ENCODE measurements at regions not wholly inside any gene's neighbourhood (a gene's known extent, or its start where the extent isn't known, plus 50 kb on each side); places are given as distances from the start of the nearest gene placed in this dataset.

DNA sequence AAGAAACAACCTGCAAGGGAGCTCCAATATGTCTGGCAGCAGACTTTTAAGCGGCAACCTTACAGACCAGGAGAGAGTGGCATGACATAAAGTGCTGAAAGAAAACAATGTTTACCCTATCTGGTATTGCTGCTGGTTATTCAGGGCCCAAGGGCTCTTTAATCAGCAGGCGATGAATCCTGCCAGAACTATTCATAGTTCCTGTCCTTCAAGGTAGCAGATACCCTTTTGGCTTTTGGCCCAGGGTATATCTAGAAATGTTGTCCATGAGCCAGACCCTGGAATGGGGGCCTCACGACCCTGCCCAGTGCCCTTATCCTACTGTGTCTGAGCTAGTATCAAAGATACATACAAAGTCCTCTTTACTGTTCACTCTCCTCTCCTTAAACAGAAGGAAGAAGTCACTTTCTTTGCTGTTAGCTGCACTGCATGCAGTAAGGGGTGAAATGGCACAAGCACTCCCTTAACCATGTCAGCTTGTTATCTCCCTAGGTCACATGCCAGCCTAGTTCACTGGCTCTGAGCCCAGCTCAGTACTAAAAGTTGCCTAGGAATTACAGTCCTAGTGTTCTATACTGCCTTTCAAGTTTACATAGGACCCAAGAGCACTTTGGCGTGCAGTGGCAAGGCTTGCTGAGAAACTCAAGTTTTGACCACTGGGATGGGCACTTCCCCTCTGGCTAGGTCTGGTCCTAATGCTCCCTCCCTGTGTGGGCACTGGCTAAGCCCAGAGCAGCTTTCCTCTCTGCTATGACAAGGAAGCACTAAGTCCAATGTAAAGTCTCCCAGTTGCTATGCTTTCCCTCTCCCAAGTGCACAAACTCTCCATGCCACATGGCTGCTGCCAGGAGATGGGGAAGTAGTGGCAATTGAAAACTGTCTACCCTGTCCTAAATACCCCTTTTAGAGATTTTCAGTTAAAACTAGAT lies 122.0 kb downstream of the HTR1B start:
- Mint-ChIP-seq H3K4me3 (no peak overlapping the region), H3K36me3 (ENCODE audit: insufficient read depth) (no peaks in the 10 kb centered on the region), H3K9me3 (peaks cover 9% of the 10 kb centered on the region), H3K4me1 (ENCODE audit: low read depth) (no peaks in the 10 kb centered on the region), H3K27me3 (ENCODE audit: low read depth) (no peaks in the 10 kb centered on the region)
- ATAC-seq, result no peak
- no peak for DNase-seq

DNA sequence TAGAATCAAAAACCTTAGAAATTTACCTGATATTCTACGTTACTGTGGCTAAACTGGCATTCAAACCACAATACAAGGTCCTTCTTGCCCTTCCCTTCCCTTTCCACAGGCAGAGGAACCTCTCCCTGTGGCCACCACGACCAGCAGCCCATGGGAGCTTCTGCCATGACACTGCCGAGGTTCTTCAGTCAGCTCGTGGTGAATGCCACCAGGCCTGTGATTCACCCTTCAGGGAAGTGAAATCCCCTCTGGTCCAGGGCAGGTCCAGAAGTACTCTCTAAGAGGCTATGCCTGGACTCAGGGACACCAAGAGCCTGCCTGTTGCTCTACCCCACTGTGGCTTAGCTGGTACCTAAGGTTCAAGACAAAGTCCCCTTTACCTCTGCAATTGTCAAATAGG lies 123.0 kb downstream of the HTR1B start:
- no peak overlapping the region for H3K4me3 Mint-ChIP-seq
- H3K4me1 Mint-ChIP-seq (ENCODE audit: low read depth), result no peaks in the 10 kb centered on the region
- DNase-seq (no peak), ATAC-seq (no peak)
- no peaks in the 10 kb centered on the region for H3K27me3 Mint-ChIP-seq (ENCODE audit: low read depth)
- peaks cover 13% of the 10 kb centered on the region for H3K9me3 Mint-ChIP-seq
- H3K36me3 Mint-ChIP-seq (ENCODE audit: insufficient read depth), result no peaks in the 10 kb centered on the region

DNA sequence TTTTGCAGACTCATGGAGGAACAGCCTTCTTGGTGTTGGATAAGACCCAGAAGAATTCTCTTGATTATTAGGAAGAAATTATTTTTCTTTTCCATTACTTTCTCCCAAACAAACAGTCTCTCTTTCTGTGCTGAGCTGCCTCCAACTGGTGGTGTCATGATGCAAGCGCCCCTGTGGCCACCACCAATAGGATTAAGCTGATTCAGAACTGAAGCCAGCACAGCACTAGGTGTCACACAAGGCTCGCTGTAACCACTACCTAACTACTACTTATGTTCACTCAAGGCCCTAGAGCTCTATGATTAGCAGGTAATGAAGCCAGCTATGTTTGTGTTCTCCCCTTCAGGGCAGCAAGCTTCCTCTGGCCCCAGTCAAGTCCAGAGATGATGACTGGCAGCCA lies 123.4 kb downstream of the HTR1B start:
- Mint-ChIP-seq H3K4me1 (ENCODE audit: low read depth) (no peaks in the 10 kb centered on the region), H3K9me3 (peaks cover 13% of the 10 kb centered on the region), H3K36me3 (ENCODE audit: insufficient read depth) (no peaks in the 10 kb centered on the region), H3K27me3 (ENCODE audit: low read depth) (no peaks in the 10 kb centered on the region), H3K4me3 (no peak overlapping the region)
- ATAC-seq (no peak), DNase-seq (no peak)

DNA sequence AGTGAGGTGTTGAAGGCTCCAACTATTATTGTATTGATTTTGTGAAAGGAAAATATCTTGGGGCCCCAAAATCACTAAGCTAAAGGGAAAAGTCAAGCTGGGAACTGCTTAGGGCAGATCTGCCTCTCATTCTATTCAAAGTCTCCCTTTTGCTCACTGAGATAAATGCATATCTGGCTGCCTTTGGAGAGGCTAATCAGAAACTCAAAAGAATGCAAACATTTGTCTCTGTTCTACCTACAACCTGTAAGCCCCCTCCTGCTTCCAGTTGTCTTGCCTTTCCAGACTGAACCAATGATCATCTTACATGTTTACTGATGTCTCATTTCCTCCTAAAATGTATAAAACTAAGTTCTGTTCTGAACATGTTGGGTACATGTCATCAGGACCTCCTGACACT lies 125.9 kb downstream of the HTR1B start:
- Mint-ChIP-seq H3K36me3 (ENCODE audit: insufficient read depth) (no peaks in the 10 kb centered on the region), H3K4me1 (ENCODE audit: low read depth) (no peaks in the 10 kb centered on the region), H3K27me3 (ENCODE audit: low read depth) (no peaks in the 10 kb centered on the region), H3K9me3 (peaks cover 17% of the 10 kb centered on the region), H3K4me3 (no peak overlapping the region)
- no peak for DNase-seq
- ATAC-seq, result no peak

DNA sequence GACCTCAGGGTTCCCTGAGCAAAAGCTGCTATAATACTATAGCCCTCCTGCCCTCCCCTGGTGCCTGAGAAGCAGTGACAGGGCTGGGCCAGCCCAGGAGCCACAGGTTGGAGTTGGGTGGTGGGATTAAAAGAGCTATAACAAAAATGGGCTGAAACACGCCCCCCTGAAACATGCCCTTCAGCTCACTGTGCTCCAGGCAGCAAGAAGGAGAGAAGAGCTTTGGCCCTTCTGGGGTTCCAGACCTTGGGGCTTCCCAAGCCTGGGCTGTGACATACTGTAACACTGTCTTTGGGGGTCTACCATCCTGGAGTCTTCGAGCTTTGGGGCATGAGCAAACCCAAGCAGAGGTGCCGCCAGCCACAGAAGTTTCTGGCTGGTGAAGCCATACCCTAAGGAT lies 129.2 kb downstream of the HTR1B start:
- Mint-ChIP-seq H3K4me3 (no peak overlapping the region), H3K9me3 (peaks cover 14% of the 10 kb centered on the region), H3K27me3 (ENCODE audit: low read depth) (no peaks in the 10 kb centered on the region), H3K4me1 (ENCODE audit: low read depth) (no peaks in the 10 kb centered on the region), H3K36me3 (ENCODE audit: insufficient read depth) (no peaks in the 10 kb centered on the region)
- DNase-seq (no peak), ATAC-seq (no peak)

GRCh38 chr6:77332915-77333623 lies 130.2 kb downstream of the HTR1B start:
- DNase-seq (no peak), ATAC-seq (no peak)
- no peak overlapping the region for H3K4me3 Mint-ChIP-seq
- no peaks in the 10 kb centered on the region for H3K4me1 Mint-ChIP-seq (ENCODE audit: low read depth)
- H3K36me3 Mint-ChIP-seq (ENCODE audit: insufficient read depth), result no peaks in the 10 kb centered on the region
- no peaks in the 10 kb centered on the region for H3K27me3 Mint-ChIP-seq (ENCODE audit: low read depth)
- peaks cover 14% of the 10 kb centered on the region for H3K9me3 Mint-ChIP-seq

DNA sequence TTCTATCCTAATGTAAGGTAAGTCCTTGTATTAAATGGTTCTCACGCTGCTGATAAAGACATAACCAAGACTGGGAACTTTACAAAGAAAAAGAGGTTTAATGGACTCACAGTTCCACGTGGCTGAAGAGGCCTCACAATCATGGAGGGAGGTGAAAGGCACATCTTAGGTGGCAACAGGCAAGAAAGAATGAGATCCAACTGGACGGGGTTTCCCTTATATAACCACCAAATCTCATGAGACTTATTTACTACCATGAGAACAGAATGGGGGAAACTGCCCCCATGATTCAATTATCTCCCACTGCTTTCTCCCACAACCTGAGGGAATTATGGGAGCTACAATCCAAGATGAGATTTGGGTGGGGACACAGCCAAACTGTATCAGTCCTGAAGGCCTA lies 136.6 kb downstream of the HTR1B start:
- ATAC-seq (no peak), DNase-seq (no peak)
- Mint-ChIP-seq H3K36me3 (ENCODE audit: insufficient read depth) (no peaks in the 10 kb centered on the region), H3K4me3 (no peak overlapping the region), H3K4me1 (ENCODE audit: low read depth) (no peaks in the 10 kb centered on the region), H3K9me3 (peaks cover 10% of the 10 kb centered on the region), H3K27me3 (ENCODE audit: low read depth) (no peaks in the 10 kb centered on the region)

DNA sequence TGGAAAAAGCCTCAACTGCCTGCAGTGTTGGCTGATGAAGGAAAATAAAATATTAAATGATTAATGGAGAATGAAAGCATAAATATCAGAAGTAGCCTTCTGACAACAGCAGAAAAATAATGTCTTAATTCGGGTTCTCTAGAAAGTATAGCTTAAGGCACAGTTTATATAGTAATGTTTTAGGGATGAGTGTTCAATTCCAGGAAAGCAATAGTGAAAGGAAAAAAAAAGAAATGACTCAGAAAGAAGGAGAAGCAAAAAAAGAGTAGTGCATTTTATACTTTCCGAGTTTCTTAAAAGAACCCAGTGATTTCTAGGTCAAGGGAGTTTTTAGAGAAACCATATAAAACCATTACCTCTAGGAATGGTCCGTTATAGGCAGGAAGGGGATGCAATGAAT lies 137.3 kb downstream of the HTR1B start:
- no peak for ATAC-seq
- H3K27me3 Mint-ChIP-seq (ENCODE audit: low read depth), result no peaks in the 10 kb centered on the region
- no peak for DNase-seq
- H3K9me3 Mint-ChIP-seq, result peaks cover 14% of the 10 kb centered on the region
- no peaks in the 10 kb centered on the region for H3K4me1 Mint-ChIP-seq (ENCODE audit: low read depth)
- no peak overlapping the region for H3K4me3 Mint-ChIP-seq
- no peaks in the 10 kb centered on the region for H3K36me3 Mint-ChIP-seq (ENCODE audit: insufficient read depth)

DNA sequence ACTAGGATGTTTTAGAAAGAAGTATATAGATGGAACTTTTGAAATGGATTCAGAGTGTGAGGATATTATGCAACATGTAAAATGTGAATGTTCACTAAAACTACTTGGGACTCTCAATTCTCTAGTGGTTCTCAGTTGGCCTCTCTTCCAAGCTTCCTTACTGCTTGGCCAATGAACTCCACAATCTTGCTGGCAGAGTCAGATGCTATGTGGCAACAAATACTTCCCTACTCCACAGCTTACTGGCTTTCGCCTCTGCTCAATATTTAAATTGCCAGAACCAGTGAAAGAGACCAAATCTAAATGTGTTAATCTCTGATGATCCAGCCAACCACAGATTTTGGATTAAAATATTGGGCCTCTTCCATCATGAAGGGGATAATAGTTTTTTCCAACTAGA lies 138.4 kb downstream of the HTR1B start:
- no peak for DNase-seq
- H3K4me3 Mint-ChIP-seq, result no peak overlapping the region
- H3K4me1 Mint-ChIP-seq (ENCODE audit: low read depth), result no peaks in the 10 kb centered on the region
- no peak for ATAC-seq
- H3K27me3 Mint-ChIP-seq (ENCODE audit: low read depth), result no peaks in the 10 kb centered on the region
- H3K9me3 Mint-ChIP-seq, result peaks cover 14% of the 10 kb centered on the region
- H3K36me3 Mint-ChIP-seq (ENCODE audit: insufficient read depth), result no peaks in the 10 kb centered on the region

DNA sequence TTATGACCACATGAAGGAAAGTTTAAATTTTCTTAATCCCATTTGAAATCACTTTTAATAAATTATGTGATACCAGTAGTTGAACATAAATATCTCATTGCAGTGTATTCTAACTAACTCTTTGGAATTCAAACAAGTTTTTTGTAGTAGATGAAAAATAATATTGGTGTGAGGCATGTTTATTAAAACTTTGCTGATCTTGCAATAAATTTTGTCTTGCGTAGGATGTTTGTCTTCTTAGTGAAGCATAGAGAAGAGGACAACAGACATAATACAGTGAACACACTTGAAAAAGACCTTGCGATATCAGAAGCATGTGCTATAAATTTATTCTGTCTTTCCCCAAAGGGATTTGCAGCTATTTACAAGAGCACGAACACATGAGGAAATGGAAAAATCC lies 140.7 kb downstream of the HTR1B start:
- Mint-ChIP-seq H3K36me3 (ENCODE audit: insufficient read depth) (no peaks in the 10 kb centered on the region), H3K9me3 (peaks cover 14% of the 10 kb centered on the region), H3K4me1 (ENCODE audit: low read depth) (no peaks in the 10 kb centered on the region), H3K4me3 (no peak overlapping the region), H3K27me3 (ENCODE audit: low read depth) (no peaks in the 10 kb centered on the region)
- ATAC-seq (no peak), DNase-seq (no peak)

- no peaks in the 10 kb centered on the region for H3K4me1 Mint-ChIP-seq (ENCODE audit: low read depth)
- H3K27me3 Mint-ChIP-seq (ENCODE audit: low read depth), result no peaks in the 10 kb centered on the region
- ATAC-seq (no peak), DNase-seq (no peak)
- peaks cover 7% of the 10 kb centered on the region for H3K9me3 Mint-ChIP-seq
- no peak overlapping the region for H3K4me3 Mint-ChIP-seq
- no peaks in the 10 kb centered on the region for H3K36me3 Mint-ChIP-seq (ENCODE audit: insufficient read depth)
These were observed 145.0 kb downstream of the HTR1B start for GRCh38 chr6:77318256-77318655.

DNA sequence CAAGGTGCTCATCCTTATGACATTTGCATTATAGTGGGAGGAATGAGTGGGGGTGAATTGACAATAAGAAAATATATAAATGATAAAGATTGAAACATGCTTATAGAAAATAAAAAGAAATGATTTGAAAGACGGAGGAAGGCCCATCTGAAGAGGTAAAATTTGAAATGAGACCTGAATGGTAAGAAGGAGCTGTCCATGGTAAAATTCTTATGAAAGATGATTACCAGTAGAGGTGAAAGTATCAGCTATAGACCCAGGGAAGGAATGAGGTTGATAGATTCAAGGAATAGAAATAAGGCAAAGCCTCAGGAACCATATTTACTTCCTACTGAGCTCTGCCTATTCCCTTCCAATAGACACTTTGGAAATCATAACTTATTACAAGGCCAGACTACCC lies 149.7 kb downstream of the HTR1B start:
- Mint-ChIP-seq H3K27me3 (ENCODE audit: low read depth) (no peaks in the 10 kb centered on the region), H3K4me1 (ENCODE audit: low read depth) (no peaks in the 10 kb centered on the region)
- no peak for DNase-seq

DNA sequence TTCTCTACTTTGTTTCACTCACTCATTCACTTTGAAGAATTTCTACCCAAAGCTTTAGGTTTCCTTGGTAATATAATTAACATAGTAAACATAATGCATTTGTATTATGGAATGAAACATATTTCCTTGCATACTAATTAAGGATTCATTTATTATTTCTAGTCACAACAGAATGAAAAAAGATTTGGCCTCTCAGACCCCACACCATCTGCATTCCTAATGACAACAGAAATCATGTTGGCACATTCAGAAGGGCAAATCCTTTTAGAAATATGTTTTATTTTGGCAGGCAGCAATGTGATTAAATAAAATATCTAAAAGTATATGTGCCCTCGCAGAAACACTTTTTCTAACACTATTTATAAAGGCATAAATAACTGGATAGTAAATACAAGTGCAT lies 163.4 kb downstream of the HTR1B start:
- no peaks in the 10 kb centered on the region for H3K36me3 Mint-ChIP-seq (ENCODE audit: insufficient read depth)
- H3K4me1 Mint-ChIP-seq (ENCODE audit: low read depth), result no peaks in the 10 kb centered on the region
- no peaks in the 10 kb centered on the region for H3K27me3 Mint-ChIP-seq (ENCODE audit: low read depth)
- H3K4me3 Mint-ChIP-seq, result no peak overlapping the region
- peaks cover 5% of the 10 kb centered on the region for H3K9me3 Mint-ChIP-seq
- DNase-seq (no peak), ATAC-seq (no peak)

More for the DNA sequence above, 149.7 kb downstream of the HTR1B start:
- H3K9me3 Mint-ChIP-seq, result peaks cover 7% of the 10 kb centered on the region
- H3K36me3 Mint-ChIP-seq (ENCODE audit: insufficient read depth), result no peaks in the 10 kb centered on the region
- no peak for ATAC-seq
- no peak overlapping the region for H3K4me3 Mint-ChIP-seq

DNA sequence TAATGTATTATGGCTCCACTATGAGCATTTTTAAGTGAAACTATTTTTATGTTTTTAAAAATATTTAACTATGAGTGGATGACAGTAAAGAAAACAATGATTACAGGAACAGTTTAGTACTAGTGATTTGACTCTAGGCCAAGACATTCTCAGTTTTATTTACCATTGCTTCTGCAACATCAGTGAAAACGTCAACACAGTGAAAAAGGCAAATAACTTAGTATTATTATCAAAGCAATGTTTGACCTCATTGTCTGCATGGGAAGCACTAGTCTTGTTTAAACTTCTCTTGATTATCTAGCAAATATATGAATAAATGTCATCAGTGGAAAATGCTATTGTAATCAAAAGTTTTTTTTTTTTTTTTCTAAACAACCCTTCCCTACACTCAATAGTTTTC lies 165.0 kb downstream of the HTR1B start:
- DNase-seq (no peak), ATAC-seq (no peak)
- Mint-ChIP-seq H3K9me3 (peaks cover 5% of the 10 kb centered on the region), H3K4me1 (ENCODE audit: low read depth) (no peaks in the 10 kb centered on the region), H3K4me3 (no peak overlapping the region), H3K36me3 (ENCODE audit: insufficient read depth) (no peaks in the 10 kb centered on the region), H3K27me3 (ENCODE audit: low read depth) (no peaks in the 10 kb centered on the region)

All from activated T-cell treated with anti-CD3 and anti-CD28 coated beads, Interleukin-2, amount 50 U/mL, for 4 hours (primary cell).